GM23338 (cell line): ENCODE measurements at regions not wholly inside any gene's neighbourhood (a gene's known extent, or its start where the extent isn't known, plus 50 kb on each side); places are given as distances from the start of the nearest gene placed in this dataset.

Experiments
- ATAC-seq: fragments of 200-7000 bp; cut with Tn5 transposase; 3 replicates; pipeline ENCODE4 v1.9.1; 2020
- DNase-seq: peaks from one replicate; pipeline ENCODE4 v3.0.0-alpha.2; 2015; ENCODE audit warnings: low spot score
- H2AFZ ChIP-seq: fragments of 200-600 bp; sonication (generic); 2 replicates; pipeline ENCODE4 v1.8.0; 2016; ENCODE audit warnings: antibody characterized with exemption, mild to moderate bottlenecking, moderate library complexity
- H3F3A ChIP-seq: fragments of 200-600 bp; sonication (generic); replicated peaks from 2 replicates; pipeline ENCODE4 v1.8.0; 2017; ENCODE audit warnings: antibody characterized with exemption, mixed run types, low read depth
- H3K27ac ChIP-seq: fragments of 200-600 bp; sonication (generic); 2 replicates; pipeline ENCODE4 v1.6.1; 2016; ENCODE audit warnings: low read depth
- H3K27me3 ChIP-seq: fragments of 200-600 bp; sonication (generic); 2 replicates; pipeline ENCODE4 v1.8.0; 2016; ENCODE audit warnings: mild to moderate bottlenecking, mixed run types, moderate library complexity; ENCODE audit not compliant: insufficient read depth
- H3K36me3 ChIP-seq: fragments of 200-600 bp; sonication (generic); 2 replicates; pipeline ENCODE4 v1.8.0; 2016; ENCODE audit warnings: mild to moderate bottlenecking; ENCODE audit not compliant: insufficient read depth
- H3K4me1 ChIP-seq: fragments of 200-600 bp; sonication (generic); 2 replicates; pipeline ENCODE4 v1.8.0; 2016; ENCODE audit warnings: mild to moderate bottlenecking, moderate library complexity; ENCODE audit not compliant: insufficient read depth
- H3K4me2 ChIP-seq: fragments of 200-600 bp; sonication (generic); 2 replicates; pipeline ENCODE4 v1.7.1; 2017; ENCODE audit warnings: mixed run types
- H3K4me3 ChIP-seq: fragments of 200-600 bp; sonication (generic); 2 replicates; pipeline ENCODE4 v1.6.1; 2016; ENCODE audit warnings: mixed run types
- H3K79me2 ChIP-seq: fragments of 200-600 bp; sonication (generic); replicated peaks from 2 replicates; pipeline ENCODE4 v1.8.0; 2017; ENCODE audit warnings: mild to moderate bottlenecking; ENCODE audit not compliant: insufficient read depth
- H3K9me2 ChIP-seq: fragments of 200-600 bp; sonication (generic); 2 replicates; pipeline ENCODE4 v1.8.0; 2017; ENCODE audit not compliant: insufficient read depth
- H4K20me1 ChIP-seq: fragments of 200-600 bp; sonication (generic); replicated peaks from 2 replicates; pipeline ENCODE4 v1.8.0; 2017; ENCODE audit warnings: mild to moderate bottlenecking; ENCODE audit not compliant: insufficient read depth
- H3K27ac Mint-ChIP-seq: 2 replicates; pipeline ENCODE4 v1.8.0; 2020; ENCODE audit warnings: inconsistent platforms, mild to moderate bottlenecking, moderate library complexity, mixed read lengths
- H3K27me3 Mint-ChIP-seq: 3 replicates; pipeline ENCODE4 v1.8.0; 2022; ENCODE audit warnings: low read depth, mild to moderate bottlenecking, moderate library complexity, mixed read lengths, inconsistent platforms; ENCODE audit not compliant: insufficient read depth, poor library complexity
- H3K36me3 Mint-ChIP-seq: 3 replicates; pipeline ENCODE4 v1.8.0; 2021; ENCODE audit warnings: low read depth, mild to moderate bottlenecking, inconsistent platforms, moderate library complexity, mixed read lengths
- H3K4me1 Mint-ChIP-seq: 3 replicates; pipeline ENCODE4 v1.8.0; 2020; ENCODE audit warnings: mild to moderate bottlenecking, inconsistent platforms, mixed read lengths
- H3K4me3 Mint-ChIP-seq: 3 replicates; pipeline ENCODE4 v1.8.0; 2021; ENCODE audit warnings: moderate library complexity, mild to moderate bottlenecking, inconsistent platforms, mixed read lengths
- H3K9me3 Mint-ChIP-seq: 3 replicates; pipeline ENCODE4 v1.8.0; 2020; ENCODE audit warnings: moderate library complexity, mild to moderate bottlenecking, inconsistent platforms, mixed read lengths
- CREB1 ChIP-seq: fragments of 250-450 bp; sonication (Bioruptor Pico); IDR thresholded peaks from 2 replicates; pipeline ENCODE4 v1.5.0; 2020; ENCODE audit warnings: low read depth, mild to moderate bottlenecking, moderate library complexity
- CTCF ChIP-seq, 2 experiments: fragments of 200-600 bp in 1 of 2; sonication (generic) in 1 of 2; conservative IDR thresholded peaks; 2 replicates each; pipeline versions ENCODE4 v1.5.1 to v1.6.1; 2016 to 2017; ENCODE audit warnings: antibody characterized with exemption in 2 of 2, low read depth in 2 of 2, mild to moderate bottlenecking in 2 of 2, moderate library complexity in 1 of 2
- EZH2 ChIP-seq: fragments of 200-600 bp; sonication (generic); IDR thresholded peaks from one replicate; pipeline ENCODE4 v1.8.0; 2017; ENCODE audit warnings: antibody characterized with exemption, mild to moderate bottlenecking, low read depth; ENCODE audit not compliant: unreplicated experiment
- EZH2phosphoT487 ChIP-seq: fragments of 200-600 bp; sonication (generic); IDR thresholded peaks from one replicate; pipeline ENCODE4 v1.8.1; 2018; ENCODE audit warnings: antibody characterized with exemption; ENCODE audit not compliant: unreplicated experiment
- JUNB ChIP-seq: IDR thresholded peaks from one replicate; pipeline ENCODE4 v1.6.1; 2016; ENCODE audit warnings: antibody characterized with exemption; ENCODE audit not compliant: unreplicated experiment
- NANOG ChIP-seq: IDR thresholded peaks from 2 replicates; pipeline ENCODE4 v1.6.1; 2016; ENCODE audit warnings: antibody characterized with exemption, borderline replicate concordance
- POLR2AphosphoS5 ChIP-seq: IDR thresholded peaks from 2 replicates; pipeline ENCODE4 v1.6.1; 2016; ENCODE audit warnings: antibody characterized with exemption, low read depth
- REST ChIP-seq: IDR thresholded peaks from one replicate; pipeline ENCODE4 v1.6.1; 2018; ENCODE audit warnings: antibody characterized with exemption; ENCODE audit not compliant: unreplicated experiment
- STAT1 ChIP-seq: IDR thresholded peaks from one replicate; pipeline ENCODE4 v1.6.1; 2016; ENCODE audit warnings: antibody characterized with exemption; ENCODE audit not compliant: unreplicated experiment
- ZNF114 ChIP-seq: fragments of 250-450 bp; sonication (Bioruptor Pico); IDR thresholded peaks from 2 replicates; pipeline ENCODE4 v1.5.0; 2020; ENCODE audit warnings: mild to moderate bottlenecking, moderate library complexity
- ZNF331 ChIP-seq: fragments of 250-450 bp; sonication (Bioruptor Pico); IDR thresholded peaks from 2 replicates; pipeline ENCODE4 v1.5.0; 2020; ENCODE audit warnings: low read depth, mild to moderate bottlenecking, moderate library complexity
- ZNF462 ChIP-seq: fragments of 250-450 bp; sonication (Bioruptor Pico); IDR thresholded peaks from 2 replicates; pipeline ENCODE4 v1.5.0; 2020; ENCODE audit warnings: mild to moderate bottlenecking, moderate library complexity
- TF ChIP-seq, protein P1 (sequence below): IDR thresholded peaks from 2 replicates; pipeline ENCODE4 v1.6.1; 2016; ENCODE audit warnings: antibody characterized with exemption

DNA sequence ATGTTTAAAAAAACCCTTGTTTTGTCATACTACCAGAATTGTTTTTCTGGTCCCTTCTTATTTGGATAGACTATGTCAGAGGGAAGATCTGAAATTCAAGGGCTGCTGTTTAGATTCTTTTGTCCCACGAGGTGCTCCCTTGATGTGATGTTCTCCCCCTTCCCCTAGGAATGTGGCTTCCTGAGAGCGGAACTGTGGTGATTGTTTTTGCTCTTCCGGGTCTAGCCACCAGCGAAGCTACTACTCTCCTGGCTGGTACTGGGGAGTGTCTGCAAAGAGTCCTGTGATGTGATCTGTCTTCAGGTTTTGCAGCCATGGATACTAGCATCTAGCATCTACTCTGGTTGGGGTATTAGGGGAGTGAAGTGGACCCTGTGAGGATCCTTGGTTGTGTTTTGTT lies 271.1 kb downstream of the DCAF12L2 start:
- Histone ChIP-seq H4K20me1 (no peaks in the 10 kb centered on the region), H3K9me2 (no peaks in the 10 kb centered on the region), H3K4me1 (no peaks in the 10 kb centered on the region), H3K36me3 (no peaks in the 10 kb centered on the region), H3K4me2 (no peak overlapping the region), H3K4me3 (no peak overlapping the region), H2AFZ (peak overlapping the region; percentile 52; the same call in 1 of the 2 replicates), H3K27ac (no peak overlapping the region), H3F3A (no peaks in the 10 kb centered on the region), H3K79me2 (no peaks in the 10 kb centered on the region), H3K27me3 (no peaks in the 10 kb centered on the region)
- Mint-ChIP-seq H3K9me3 (peaks cover 4% of the 10 kb centered on the region; the same call in 2 of the 3 replicates), H3K4me3 (no peak overlapping the region), H3K36me3 (no peaks in the 10 kb centered on the region), H3K4me1 (no peaks in the 10 kb centered on the region), H3K27ac (no peak overlapping the region), H3K27me3 (no peaks in the 10 kb centered on the region)
- DNase-seq (peak; percentile 21), ATAC-seq (no peak)
- TF ChIP-seq NANOG (no peak), CTCF (conservative IDR thresholded peaks at IDR 0.05; ENCODE audit: low read depth in 2 of 2) (no peak), ZNF114 (CRISPR knock-in tag) (no peak), JUNB (no peak), STAT1 (no peak), REST (no peak), EZH2phosphoT487 (no peak), ZNF331 (no peak), POLR2AphosphoS5 (no peak), ZNF462 (CRISPR knock-in tag) (no peak), EZH2 (no peak), CREB1 (no peak)
- TF ChIP-seq, protein P1, sequence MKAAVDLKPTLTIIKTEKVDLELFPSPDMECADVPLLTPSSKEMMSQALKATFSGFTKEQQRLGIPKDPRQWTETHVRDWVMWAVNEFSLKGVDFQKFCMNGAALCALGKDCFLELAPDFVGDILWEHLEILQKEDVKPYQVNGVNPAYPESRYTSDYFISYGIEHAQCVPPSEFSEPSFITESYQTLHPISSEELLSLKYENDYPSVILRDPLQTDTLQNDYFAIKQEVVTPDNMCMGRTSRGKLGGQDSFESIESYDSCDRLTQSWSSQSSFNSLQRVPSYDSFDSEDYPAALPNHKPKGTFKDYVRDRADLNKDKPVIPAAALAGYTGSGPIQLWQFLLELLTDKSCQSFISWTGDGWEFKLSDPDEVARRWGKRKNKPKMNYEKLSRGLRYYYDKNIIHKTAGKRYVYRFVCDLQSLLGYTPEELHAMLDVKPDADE, result no peak
